ENCODE measurements at regions not wholly inside any gene's neighbourhood (a gene's known extent, or its start where the extent isn't known, plus 50 kb on each side); places are given as distances from the start of the nearest gene placed in this dataset.
"Not testable (repeated sequence)": the region's sequence is repeated elsewhere in the genome, so short reads cannot be mapped to it uniquely, and the experiment has no call there.

DNA sequence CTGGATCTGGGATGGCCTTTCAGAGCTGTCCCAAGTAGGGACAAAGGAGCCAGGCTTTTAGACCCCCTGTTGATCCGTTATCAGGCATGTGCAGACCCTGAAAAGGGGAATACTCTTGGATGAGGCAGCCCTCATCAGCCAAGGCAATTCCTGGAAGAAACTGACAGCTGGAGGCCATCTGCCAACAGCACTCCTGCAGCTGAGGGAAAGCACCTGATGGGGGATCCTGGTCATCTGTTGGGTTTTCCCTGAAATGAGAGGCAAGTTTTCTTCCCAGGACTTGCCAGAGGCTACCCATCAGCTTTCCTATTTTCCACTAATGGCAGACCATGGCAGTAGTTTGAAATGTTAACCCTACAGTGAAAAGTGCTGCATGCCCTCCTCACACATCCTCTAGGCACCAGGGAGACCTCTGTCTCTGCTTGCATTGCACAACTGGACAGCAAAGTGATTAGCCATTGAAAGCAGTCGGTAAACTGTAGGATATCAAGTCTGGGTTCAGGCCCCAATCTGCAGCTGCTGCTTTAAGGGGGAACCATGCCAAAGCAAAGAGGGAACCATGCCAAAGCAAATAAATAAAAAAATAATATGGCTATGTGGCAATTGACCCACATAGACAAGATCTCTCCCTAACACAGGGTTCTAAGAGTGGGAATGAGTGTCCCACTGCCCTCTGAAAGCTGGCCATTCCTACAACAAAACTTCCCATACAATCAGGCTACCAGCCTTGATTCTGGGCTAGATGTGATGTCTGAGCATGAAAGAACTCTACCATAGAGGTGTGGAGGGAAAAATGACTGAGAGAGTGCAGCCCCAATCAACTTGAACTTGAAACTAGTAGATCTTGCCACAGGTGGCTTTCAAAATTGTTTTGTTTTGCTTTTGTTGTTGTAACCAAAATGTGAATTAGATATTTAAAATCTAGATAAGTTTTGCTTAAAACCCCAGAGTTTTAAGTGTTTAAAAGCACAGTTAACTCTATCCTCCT, 232.0 kb upstream of the STT3B start:
- no peak for DNase-seq

DNA sequence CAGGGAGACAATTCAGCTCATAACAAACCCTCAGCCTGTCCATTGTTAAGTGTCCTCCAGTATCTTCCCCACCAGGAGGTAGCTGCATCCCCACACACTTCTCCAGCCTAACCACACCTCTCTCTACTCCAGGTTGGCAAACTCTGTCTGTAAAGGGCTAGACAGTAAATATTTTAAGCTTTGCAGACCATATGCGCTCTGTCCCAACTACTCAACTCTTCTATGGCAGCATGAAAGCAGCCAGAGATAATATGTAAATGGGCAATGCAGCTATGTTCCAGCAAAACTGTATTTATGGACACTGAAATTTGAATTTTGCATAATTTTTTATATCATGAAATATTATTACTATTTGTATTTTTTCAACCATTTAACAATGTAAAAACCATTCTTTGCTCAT, 230.4 kb upstream of the STT3B start:
- DNase-seq: no peak

DNA sequence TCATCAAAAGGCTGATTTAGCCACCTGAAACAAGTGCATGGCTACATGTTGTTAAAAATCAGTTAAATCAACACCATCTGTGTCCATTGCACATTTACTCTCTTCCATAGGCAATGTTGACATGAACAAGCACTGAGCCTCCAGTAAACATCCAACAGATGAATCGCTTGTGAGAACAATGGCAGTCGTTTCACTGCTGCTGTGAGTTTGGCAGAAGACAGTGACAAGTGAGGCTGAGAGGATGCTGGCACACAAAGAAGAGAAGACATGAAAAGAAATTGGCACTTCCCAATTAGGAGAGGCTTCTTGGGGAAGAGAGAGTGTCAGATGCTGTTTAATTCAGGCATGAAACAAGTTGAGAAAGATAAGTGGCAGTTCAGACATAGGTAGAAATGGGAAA, 227.4 kb upstream of the STT3B start:
- no peak for DNase-seq

DNA sequence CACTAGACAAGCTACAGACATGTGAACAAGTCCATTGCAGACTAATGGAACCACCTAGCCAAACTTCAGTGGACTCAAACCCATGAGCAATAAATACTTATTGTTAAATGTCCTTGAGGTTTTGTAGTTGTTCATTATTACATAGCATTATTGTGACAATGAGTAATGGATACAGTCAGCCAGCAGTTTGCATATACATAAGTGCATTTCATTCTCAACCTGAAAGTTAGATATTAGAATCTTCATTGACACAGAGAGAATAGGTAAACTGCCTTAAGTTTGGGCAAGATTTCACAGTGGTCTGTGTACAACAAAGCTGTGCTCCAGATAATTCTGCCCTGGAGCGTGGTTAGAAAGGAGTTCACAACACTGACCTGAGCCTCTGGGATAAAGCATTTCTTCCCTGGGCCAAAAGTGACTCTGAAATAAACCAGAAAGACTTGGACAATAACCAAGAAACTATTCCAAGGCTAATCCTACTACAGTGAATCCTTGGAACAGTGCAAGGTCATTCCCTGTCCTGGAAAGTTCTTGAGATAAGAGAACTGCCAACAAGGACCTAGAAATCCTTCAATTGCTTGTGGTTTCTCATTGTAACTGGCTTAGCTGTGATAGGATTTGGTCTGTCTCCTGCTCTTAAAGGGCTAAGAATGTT, 225.5 kb upstream of the STT3B start:
- no peak for DNase-seq

DNA sequence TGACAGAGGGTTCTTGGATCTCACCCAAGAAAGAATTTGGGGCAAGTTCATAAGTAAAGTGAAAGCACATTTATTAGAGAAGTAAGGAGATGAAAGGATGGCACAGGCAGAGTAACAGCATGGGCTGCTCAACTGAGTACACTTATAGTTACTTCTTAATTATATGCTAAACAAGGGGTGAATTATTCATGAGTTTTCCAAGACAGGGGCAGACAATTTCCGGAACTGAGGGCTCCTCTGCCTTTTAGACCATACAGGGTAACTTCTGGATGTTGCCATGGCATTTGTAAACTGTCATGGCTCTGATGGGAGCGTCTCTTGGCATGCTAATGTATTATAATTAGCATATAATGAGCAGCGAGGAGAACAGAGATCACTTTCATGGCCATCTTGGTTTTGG, 221.2 kb upstream of the STT3B start:
- DNase-seq: no peak

DNA sequence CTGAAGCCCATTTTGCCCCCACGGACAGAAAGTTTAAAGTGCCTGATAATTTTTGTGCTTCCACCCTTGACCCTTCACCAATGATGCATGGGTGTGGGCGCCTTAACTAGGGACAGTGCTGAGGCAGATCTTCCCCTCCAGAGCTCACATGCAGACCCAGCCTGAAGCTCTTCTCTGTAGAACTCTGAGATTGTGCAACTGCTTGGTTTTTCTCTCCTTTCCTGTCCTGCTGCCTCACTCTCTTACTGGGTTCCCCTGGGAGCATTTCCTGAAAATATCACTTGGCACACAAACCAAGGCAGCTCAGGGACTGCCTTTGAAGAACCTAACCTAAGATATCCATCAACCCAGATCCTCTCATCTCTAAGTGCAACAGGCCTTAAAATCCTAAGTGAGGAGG, 220.3 kb upstream of the STT3B start:
- no peak for DNase-seq

DNA sequence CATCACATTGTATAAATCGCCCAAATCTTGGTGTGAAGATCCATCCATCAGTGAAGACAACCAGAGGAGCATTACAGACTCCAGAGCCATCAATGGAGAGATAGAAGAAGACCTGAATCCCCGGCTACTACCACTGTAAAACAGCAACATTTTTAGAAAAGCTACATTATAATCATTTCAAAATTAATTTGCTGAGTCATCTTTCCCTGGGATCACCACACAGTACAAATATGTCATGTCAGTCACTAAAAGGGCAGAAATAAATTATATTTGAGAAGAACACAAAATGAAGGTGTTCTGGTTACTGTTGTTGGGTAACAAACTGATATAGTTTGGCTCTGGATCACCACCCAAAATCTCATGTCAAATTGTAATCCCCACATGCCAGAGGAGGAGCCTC, 218.5 kb upstream of the STT3B start:
- no peak for DNase-seq

DNA sequence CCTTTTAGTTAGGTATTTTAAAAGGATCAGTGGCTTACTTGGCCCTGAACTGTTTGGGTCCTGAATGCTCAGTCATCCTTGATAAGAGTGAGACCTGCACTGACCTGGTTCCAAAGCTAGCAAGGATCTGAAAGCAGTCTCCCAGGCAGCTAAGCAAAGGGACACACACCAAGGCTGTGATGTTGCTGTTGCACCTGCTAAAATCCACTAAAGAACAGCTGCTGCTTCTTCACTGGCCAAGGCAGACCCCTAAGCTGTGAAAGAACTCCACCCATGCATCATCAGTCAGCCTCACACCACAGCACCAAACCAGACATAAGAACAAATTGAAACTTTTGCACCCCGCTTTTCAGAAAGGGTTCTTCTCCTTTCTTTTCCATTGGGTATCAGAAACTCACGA, 213.4 kb upstream of the STT3B start:
- no peak for DNase-seq

DNA sequence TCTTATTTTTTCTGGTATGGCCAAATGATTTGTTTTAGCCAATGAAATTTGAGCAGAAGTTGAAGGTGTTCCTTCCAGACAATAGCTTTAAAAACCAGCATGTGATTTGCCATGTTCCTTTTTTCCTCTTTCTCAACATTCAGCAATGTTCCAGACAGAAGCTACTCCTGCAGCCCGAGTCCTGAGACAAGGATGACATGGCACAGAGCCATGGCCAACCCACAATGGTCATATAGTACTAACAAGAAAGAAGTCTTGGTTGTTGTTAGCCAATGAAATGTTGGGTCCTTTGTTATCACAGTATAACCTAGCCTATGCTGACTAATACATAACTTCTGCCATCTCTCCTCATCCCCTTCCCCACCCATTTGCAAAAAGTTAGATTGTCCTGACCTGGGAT, 211.1 kb upstream of the STT3B start:
- no peak for DNase-seq

DNA sequence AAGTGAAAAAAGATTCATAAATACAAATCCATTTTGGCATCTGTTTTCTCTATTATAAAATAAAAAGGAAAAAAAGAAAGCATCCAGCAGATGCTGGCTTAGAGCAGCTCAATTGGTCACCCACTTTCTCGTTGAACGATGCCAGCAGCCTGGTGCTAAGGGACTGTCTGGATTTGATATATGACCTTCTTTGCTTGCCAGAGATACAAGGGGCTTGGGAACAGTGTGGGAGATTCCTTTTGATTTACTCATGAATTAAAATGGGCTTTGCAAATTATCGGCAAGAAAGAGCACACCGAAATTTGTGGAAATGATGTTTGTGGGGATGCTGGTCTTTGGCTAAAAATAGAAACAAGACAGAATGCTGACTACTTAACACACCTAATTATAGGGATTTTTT, 210.3 kb upstream of the STT3B start:
- no peak for DNase-seq

DNA sequence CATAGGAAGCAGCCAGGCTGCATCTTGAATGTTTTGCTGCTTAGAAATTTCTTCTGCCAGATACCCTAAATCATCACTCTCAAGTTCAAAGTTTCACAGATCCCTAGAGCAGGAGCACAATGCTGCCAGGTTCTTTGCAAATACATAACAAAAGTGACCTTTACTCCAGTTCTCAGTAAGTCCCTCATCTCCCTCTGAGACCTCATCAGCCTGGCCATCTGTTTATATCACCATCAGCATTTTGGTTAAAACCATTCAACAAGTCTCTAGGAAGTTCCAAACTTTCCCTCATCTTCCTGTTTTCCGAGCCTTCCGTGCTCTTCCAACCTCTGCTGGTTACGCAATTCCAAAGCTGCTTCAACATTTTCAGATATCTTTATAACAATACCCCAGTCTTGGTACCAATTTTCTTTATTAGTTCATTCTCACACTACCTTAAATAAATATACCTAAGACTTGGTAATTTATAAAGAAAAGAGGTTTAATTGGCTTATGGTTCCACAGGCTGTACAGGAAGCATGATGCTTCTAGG, 204.8 kb upstream of the STT3B start:
- DNase-seq: not testable (repeated sequence)

DNA sequence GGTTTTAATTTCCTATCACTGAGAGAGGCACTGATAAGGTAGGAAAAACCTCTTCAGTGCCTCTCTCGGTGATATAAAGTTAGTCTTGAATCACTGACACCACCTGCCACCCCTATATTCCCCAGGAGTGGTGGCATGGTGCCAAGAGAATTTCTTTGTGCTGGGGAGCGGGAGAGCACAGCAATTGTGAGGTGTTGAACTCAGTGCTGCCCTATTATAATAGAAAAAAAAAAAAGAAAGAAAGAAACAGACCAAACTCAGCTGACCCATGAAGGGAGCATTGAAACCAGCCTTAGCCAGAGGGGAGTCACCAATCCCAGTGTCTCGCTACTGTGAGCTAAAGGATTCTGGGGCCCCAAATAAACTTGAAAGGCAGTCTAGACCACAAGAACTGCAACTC, 201.4 kb upstream of the STT3B start:
- DNase-seq: no peak

DNA sequence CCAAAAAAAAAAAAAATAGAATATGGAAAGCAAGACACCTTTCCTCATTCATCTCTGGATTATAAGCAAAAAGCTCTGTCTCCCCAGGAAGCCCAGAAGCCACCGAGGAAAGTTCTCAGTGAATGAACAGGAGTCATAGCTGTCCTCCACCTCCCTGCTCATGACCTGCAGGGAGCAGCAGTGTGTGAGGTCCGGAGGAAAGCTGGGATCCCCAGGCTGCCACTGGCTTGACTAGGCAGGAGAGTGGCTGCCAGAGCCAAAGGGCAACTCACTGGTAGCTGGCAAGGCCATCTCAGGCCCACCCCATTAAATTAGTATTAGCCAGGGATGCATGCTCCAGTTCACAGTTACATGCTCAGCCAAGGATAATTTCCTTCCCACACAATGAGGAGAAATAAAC, 191.6 kb upstream of the STT3B start:
- DNase-seq: no peak

DNA sequence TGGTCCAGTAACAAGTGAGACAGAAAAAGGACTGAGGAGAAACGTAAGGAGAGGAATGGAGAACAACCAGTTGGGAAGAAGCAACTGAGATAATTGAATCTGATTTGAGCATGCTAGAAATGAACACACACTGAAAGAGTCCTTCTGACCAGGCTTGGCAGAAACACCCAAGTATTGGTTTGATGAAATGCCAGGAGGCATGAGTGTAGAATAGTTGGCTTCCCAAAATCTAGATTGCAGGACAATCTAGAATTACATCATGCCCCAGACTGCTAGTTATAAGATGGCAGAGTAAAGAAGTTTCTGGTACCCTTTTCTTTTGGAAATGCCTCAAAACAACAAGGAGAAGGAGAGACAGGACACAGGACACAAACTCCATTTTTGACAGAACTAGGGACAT, 189.7 kb upstream of the STT3B start:
- no peak for DNase-seq

DNA sequence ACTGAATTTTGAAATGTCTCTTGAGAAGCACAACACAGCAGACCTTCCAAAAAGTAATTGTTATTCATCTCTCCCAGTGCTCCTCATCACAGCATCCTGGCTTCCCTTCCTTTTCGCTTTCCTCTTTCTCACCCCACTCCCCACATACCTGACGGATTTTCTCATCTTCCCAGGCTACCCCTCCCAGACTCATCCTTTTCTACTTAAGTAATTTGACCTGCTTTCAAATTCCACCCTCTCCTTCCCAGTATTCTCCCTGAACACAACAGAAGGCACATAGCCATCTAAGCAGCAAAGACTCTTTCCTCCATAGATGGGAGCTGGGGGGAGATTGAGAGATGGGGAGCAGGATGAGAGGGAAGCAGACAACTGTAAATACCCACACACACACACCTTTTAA, 187.1 kb upstream of the STT3B start:
- no peak for DNase-seq

DNA sequence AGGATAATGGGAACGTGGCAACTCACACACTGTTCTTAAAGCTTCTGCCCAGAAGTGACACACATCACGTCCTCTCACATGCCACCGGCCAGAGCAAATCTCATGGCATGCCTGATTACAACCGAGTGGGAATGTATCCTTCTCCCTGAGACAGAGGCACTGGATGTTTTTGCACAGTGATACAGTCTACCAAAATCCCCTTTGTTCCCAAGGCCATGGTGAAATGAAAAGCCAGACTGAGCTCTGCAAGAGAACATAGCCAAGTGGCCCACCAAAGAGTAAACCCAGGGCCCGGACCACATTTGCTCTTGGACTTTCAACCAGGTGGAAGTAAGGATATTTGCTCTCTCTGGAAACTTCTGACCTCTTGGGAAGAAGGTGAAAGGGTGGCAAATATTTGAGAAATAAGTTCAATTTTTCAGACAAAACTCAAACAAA, 186.2 kb upstream of the STT3B start:
- no peak for DNase-seq

DNA sequence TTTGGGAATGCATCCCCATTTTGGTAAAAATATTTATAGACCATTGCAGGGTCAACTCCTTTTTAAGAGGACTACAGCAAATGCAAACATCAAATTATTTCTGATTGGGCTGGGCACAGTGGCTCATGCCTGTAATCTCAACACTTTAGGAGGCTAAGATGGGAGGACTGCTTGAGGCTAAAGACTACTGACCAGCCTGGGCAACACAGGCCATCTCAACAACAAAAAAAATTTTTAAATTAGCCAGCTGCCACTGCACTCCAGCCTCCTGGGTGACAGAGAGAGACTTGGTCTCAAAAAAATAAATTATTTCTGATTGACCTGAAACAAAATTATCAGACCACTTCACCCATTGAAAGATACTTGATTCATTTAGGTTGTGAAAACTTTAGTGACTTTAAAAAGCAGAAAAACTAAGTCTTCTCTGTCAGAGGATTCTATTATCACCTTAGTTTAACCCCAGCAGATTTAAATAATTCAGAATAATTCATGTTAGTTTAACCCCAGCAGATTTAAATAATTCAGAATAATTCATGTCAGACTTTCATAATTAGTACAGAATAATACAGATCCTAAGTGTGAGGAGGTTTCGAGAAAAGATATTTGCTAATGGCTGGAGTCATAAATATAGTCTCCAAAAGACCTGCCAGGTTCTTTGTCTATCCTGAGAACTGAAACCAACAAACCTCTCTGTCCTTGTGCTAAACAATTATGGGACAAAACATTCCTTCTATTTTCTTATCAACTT, 183.6 kb upstream of the STT3B start:
- DNase-seq: no peak

DNA sequence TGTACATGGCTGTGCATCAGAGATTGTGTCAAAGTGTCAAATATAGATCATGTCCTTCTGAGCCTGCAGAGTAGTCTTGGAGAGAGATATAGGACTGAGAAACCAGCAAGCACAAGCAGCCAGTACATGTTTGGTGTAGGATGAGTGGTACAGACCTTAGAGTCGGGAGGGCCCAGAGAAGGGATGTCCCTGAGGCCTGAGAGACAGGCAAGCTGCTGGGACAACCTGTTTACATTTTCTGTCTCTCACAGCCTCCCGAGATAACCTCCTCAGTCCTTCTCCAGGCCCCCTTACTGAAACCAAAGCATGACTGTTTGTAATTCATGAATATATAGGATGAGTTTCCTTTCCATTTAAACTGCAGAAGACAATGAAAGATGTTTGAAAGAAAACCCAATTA, 182.4 kb upstream of the STT3B start:
- DNase-seq: no peak

DNA sequence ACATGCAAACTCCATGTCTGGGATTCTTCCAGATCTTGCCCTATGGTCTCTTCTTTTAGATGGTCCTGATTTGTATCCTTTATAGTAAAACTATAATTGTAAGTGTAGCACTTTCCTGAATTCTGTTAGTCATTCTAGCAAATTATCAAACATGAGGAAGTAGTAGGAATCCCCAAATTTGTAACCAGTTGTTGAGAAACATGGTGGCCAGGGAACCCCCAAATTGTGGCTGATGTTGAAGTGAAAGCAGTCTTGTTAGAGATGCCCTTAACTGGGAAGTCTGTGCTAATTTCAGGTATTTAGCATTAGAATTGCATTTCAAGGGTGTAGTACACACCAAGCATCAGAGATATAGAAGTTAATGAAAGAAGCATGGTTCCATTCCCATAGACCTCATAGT, 180.4 kb upstream of the STT3B start:
- DNase-seq: no peak

DNA sequence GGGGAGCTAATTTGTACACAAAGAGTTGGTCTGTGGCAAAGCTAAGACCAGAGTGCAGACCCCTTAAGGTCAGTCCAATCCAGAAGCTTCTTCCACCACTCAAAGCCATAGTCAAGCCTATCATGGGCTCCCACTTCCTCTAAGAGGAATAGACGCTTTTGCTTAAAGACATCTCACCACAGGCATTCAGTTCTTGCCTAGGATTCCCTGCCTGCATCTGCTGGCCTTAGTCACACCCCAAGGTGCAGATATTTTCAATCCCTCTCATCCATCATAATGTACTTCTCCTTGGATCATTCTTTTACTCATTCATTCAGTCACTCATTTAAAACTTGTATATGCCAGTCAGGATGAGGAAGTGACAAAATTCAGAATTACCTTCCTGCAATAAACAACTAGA, 179.6 kb upstream of the STT3B start:
- DNase-seq: no peak

DNA sequence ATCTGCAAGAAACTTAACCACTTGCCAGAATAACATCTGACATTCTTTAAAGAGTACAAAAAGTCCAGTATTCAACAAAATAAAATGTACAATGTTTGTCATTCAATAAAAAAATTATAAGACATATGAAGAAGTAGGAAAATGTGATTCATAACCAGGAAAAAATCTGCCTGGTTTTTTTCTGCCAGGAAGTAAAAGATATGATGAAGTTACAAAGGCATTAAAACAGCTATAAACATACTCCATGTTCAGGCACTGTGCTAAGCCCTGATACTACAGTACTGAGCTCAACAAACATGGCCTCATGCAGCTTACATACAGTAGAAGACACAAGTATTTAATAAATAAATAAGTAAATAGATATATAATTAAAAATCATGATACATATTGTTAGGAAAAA, 178.4 kb upstream of the STT3B start:
- DNase-seq: no peak

DNA sequence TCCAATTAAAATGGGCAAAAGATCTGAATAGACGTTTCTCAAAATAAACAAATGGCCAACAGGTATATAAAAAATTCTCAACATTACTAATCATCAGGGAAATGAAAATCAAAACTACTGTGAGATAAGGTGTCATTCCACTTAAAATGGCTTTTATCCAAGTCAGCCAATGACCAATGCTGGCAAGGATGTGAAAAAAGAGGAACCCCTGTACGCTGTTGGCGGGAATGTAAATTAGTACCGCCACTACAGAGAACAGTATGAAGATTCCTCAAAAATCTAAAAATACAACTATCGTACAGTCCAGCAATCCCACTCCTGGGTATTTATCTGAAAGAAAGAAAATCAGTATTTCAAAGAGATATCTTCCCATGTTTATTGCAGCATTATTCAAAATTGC, 176.9 kb upstream of the STT3B start:
- no peak for DNase-seq

DNA sequence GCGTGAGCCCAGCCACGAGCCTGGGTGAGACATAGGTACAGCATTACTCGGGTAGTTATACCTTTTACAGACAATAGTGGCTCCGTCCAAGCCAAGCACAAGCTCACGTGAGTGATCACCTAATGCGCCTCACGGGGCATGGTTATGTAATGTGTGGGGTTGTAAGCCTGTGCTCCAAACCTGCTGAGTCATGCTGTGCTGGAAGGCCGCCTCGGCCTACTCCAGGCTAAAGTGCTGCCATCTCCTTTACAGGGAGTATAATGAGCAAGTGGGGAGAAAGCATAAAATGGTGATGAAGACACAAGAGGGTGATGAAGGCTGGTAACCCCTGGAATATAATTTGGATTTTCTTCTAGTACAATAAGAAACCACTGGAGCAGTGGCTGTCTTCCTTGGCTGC, 175.8 kb upstream of the STT3B start:
- no peak for DNase-seq

DNA sequence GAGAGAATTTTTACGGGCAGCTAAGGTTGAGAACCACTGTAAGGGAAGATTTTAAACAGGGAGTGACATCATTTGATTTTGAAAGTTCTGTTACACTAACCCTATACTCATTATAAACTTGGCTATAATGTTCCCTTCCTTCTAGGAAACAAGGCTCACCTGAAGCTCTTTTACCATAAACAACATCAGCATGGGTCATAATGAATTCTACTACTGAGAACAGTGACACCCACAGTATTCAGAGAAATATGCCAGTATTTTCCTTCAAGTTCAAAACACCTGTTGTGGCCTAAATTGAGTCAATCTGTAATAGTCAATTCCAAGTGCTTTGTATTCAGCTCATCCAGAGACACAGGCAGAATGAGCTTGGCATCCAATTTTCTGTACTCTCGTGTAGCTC, 175.3 kb upstream of the STT3B start:
- DNase-seq: no peak

All from activated naive CD4-positive, alpha-beta T cell treated with anti-CD3 and anti-CD28 coated beads, Interleukin-2, amount 50 U/mL, for 16 hours (primary cell).